ENCODE measurements at regions not wholly inside any gene's neighbourhood (a gene's known extent, or its start where the extent isn't known, plus 50 kb on each side); places are given as distances from the start of the nearest gene placed in this dataset.

- DNase-seq (ENCODE audit: low read depth in 3 of 3): no peak
These were observed 608.2 kb upstream of the GCFC2 start for GRCh38 chr2:76318848-76319360.

GRCh38 chr2:76316691-76317090 lies 606.0 kb upstream of the GCFC2 start:
- DNase-seq (ENCODE audit: low read depth in 3 of 3): no peak

GRCh38 chr2:76314271-76315020 lies 603.7 kb upstream of the GCFC2 start:
- no peak for DNase-seq (ENCODE audit: low read depth in 3 of 3)

- no peak for DNase-seq (ENCODE audit: low read depth in 3 of 3)
These were observed 601.5 kb upstream of the GCFC2 start for GRCh38 chr2:76312236-76312635.

GRCh38 chr2:76311728-76312127 lies 601.0 kb upstream of the GCFC2 start:
- DNase-seq (ENCODE audit: low read depth in 3 of 3): no peak

- no peak for DNase-seq (ENCODE audit: low read depth in 3 of 3)
These were observed 600.3 kb upstream of the GCFC2 start for GRCh38 chr2:76310894-76311633.

- no peak for DNase-seq (ENCODE audit: low read depth in 3 of 3)
These were observed 596.8 kb upstream of the GCFC2 start for GRCh38 chr2:76307495-76307894.

- DNase-seq (ENCODE audit: low read depth in 3 of 3): no peak
These were observed 587.3 kb upstream of the GCFC2 start for GRCh38 chr2:76298041-76298440.

GRCh38 chr2:76296438-76296837 lies 585.7 kb upstream of the GCFC2 start:
- DNase-seq (ENCODE audit: low read depth in 3 of 3): no peak

GRCh38 chr2:76295762-76296161 lies 585.0 kb upstream of the GCFC2 start:
- DNase-seq (ENCODE audit: low read depth in 3 of 3): no peak

GRCh38 chr2:76288598-76288997 lies 577.9 kb upstream of the GCFC2 start:
- DNase-seq (ENCODE audit: low read depth in 3 of 3): no peak

- no peak for DNase-seq (ENCODE audit: low read depth in 3 of 3)
These were observed 577.4 kb upstream of the GCFC2 start for GRCh38 chr2:76288146-76288545.

- no peak for DNase-seq (ENCODE audit: low read depth in 3 of 3)
These were observed 572.6 kb upstream of the GCFC2 start for GRCh38 chr2:76283350-76283749.

GRCh38 chr2:76281156-76281841 lies 570.6 kb upstream of the GCFC2 start:
- DNase-seq (ENCODE audit: low read depth in 3 of 3): no peak

GRCh38 chr2:76280686-76281085 lies 570.0 kb upstream of the GCFC2 start:
- DNase-seq (ENCODE audit: low read depth in 3 of 3): no peak

- no peak for DNase-seq (ENCODE audit: low read depth in 3 of 3)
These were observed 568.4 kb upstream of the GCFC2 start for GRCh38 chr2:76279142-76279541.

- no peak for DNase-seq (ENCODE audit: low read depth in 3 of 3)
These were observed 565.1 kb upstream of the GCFC2 start for GRCh38 chr2:76275788-76276187.

GRCh38 chr2:76274676-76275075 lies 564.0 kb upstream of the GCFC2 start:
- DNase-seq (ENCODE audit: low read depth in 3 of 3): no peak

GRCh38 chr2:76274160-76274559 lies 563.4 kb upstream of the GCFC2 start:
- no peak for DNase-seq (ENCODE audit: low read depth in 3 of 3)

- no peak for DNase-seq (ENCODE audit: low read depth in 3 of 3)
These were observed 559.5 kb upstream of the GCFC2 start for GRCh38 chr2:76270096-76270710.

GRCh38 chr2:76268902-76269620 lies 558.3 kb upstream of the GCFC2 start:
- DNase-seq (ENCODE audit: low read depth in 3 of 3): no peak

Measured in stimulated activated CD4-positive, alpha-beta T cell treated with anti-CD3 and anti-CD28 coated beads, TNF-alpha, amount 100 ng/mL, for 48 hours (primary cell).